ENCODE measurements at regions not wholly inside any gene's neighbourhood (a gene's known extent, or its start where the extent isn't known, plus 50 kb on each side); places are given as distances from the start of the nearest gene placed in this dataset.

- TF ChIP-seq CTCF (IDR thresholded peaks at IDR 0.05; ENCODE audit: poor library complexity, severe bottlenecking), result peak; percentile 97
- TF ChIP-seq EZH2 (IDR thresholded peaks at IDR 0.05; ENCODE audit: borderline replicate concordance, insufficient read depth, low read length, poor library complexity, severe bottlenecking), result no peak
- TF ChIP-seq TAF1 (IDR thresholded peaks at IDR 0.05; ENCODE audit: low read depth), result no peak
Observed at GRCh38 chr1:67500413-67500959, 70.3 kb upstream of the SERBP1 start.

All from neural cell (in vitro differentiated cells).